ENCODE measurements at regions not wholly inside any gene's neighbourhood (a gene's known extent, or its start where the extent isn't known, plus 50 kb on each side); places are given as distances from the start of the nearest gene placed in this dataset.
"Not testable (repeated sequence)": the region's sequence is repeated elsewhere in the genome, so short reads cannot be mapped to it uniquely, and the experiment has no call there.

DNA sequence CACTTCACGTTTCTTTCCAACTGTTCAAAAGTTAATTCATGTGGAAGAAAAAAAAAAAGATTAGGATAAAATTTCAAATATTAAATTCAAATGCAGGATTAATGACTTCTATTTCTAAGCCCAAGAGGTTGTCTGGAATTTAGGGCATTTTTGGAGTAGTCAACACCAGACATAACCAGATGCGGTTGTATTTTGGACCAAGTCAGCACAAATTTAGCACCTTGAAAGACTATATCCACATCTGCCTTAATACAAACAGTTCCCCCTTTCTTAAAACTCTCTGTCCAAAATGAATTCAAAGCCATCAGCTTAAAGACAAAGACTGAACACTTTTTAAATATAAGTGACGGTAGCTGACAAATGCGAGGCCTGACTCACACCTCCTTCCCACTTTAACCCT is 282.9 kb downstream of the C16orf95 start:
- H3K4me1 Mint-ChIP-seq (ENCODE audit: low read depth): peaks cover 17% of the 10 kb centered on the region
- no peak for TF ChIP-seq CTCF (IDR thresholded peaks at IDR 0.05)
- no peaks in the 10 kb centered on the region for H3K27me3 Mint-ChIP-seq (ENCODE audit: low read depth)
- H3K27ac Mint-ChIP-seq (ENCODE audit: unreplicated experiment): no peak overlapping the region
- H3K4me3 Mint-ChIP-seq (ENCODE audit: unreplicated experiment): no peak overlapping the region
- no peaks in the 10 kb centered on the region for H3K9me3 Mint-ChIP-seq (ENCODE audit: low read depth)
- no peak for DNase-seq (ENCODE audit: low spot score)
- H3K36me3 Mint-ChIP-seq (ENCODE audit: low read depth): no peaks in the 10 kb centered on the region

DNA sequence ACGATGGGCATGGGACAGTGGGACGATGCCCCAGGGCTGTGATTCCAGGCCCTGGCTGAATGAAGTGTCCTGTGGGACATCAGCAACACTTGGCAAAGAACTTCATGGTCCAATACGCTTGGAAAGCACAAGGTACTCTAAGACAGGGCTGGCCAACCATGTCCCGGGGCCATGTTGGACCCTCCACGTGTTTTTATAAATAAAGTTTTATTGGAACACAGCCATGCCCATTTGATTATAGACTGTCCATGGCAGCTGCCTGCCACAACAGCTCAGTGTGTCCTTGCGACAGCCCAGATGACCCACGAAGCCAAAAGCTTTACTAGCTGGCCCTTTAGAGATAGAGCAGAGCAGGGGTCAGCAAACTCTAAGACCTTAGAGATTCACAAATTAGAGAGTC is 282.1 kb downstream of the C16orf95 start:
- Mint-ChIP-seq H3K36me3 (ENCODE audit: low read depth) (no peaks in the 10 kb centered on the region), H3K4me3 (ENCODE audit: unreplicated experiment) (no peak overlapping the region), H3K4me1 (ENCODE audit: low read depth) (peaks cover 17% of the 10 kb centered on the region), H3K27me3 (ENCODE audit: low read depth) (no peaks in the 10 kb centered on the region), H3K27ac (ENCODE audit: unreplicated experiment) (no peak overlapping the region), H3K9me3 (ENCODE audit: low read depth) (no peaks in the 10 kb centered on the region)
- DNase-seq (ENCODE audit: low spot score): no peak
- TF ChIP-seq CTCF (IDR thresholded peaks at IDR 0.05): no peak

DNA sequence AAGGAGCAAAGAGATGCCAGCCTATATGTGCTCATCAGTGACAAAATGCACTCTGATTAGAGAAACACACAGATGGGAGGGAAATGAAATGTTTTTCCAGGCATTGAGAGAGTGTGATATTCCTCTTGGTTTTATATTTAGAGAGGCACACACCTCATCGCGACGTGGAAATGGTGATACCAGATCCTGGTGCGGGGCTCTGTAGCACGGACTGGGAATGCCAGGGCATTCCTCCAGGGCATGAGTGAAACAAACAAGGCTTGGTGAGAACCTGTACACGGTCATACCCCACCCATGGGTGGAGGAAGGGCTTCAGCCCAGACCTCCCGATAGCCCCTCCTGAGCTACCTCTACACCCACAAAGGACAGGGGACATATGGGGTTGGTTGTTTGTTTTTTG is 280.2 kb downstream of the C16orf95 start:
- H3K4me1 Mint-ChIP-seq (ENCODE audit: low read depth): peaks cover 17% of the 10 kb centered on the region
- H3K4me3 Mint-ChIP-seq (ENCODE audit: unreplicated experiment): no peak overlapping the region
- no peak overlapping the region for H3K27ac Mint-ChIP-seq (ENCODE audit: unreplicated experiment)
- no peaks in the 10 kb centered on the region for H3K9me3 Mint-ChIP-seq (ENCODE audit: low read depth)
- H3K36me3 Mint-ChIP-seq (ENCODE audit: low read depth): no peaks in the 10 kb centered on the region
- no peak for DNase-seq (ENCODE audit: low spot score)
- TF ChIP-seq CTCF (IDR thresholded peaks at IDR 0.05): no peak
- no peaks in the 10 kb centered on the region for H3K27me3 Mint-ChIP-seq (ENCODE audit: low read depth)

DNA sequence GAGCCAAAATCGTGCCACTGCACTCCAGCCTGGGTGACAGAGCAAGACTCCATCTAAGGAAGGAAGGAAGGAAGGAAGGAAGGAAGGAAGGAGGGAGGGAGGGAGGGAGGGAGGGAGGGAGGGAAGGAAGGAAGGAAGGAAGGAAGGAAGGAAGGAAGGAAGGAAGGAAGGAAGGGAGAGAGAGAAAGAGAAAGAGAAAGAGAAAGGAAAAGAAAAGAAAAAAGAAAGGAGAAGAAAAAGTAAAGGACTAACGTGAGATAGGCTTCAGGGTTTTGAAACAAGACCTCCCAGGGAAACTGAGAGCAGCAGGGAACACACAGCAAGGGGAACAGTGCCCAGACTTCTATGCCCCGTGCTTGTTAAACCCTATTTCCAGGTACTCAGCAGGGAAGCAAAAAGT is 278.7 kb downstream of the C16orf95 start:
- H3K4me1 Mint-ChIP-seq (ENCODE audit: low read depth): peaks cover 17% of the 10 kb centered on the region
- H3K27me3 Mint-ChIP-seq (ENCODE audit: low read depth); DNase-seq (ENCODE audit: low spot score); H3K9me3 Mint-ChIP-seq (ENCODE audit: low read depth); H3K27ac Mint-ChIP-seq (ENCODE audit: unreplicated experiment); H3K4me3 Mint-ChIP-seq (ENCODE audit: unreplicated experiment); H3K36me3 Mint-ChIP-seq (ENCODE audit: low read depth): not testable (repeated sequence)

GRCh38 chr16:87040169-87041117 is 276.7 kb downstream of the C16orf95 start:
- no peak overlapping the region for H3K4me3 Mint-ChIP-seq (ENCODE audit: unreplicated experiment)
- no peaks in the 10 kb centered on the region for H3K27me3 Mint-ChIP-seq (ENCODE audit: low read depth)
- TF ChIP-seq CTCF (IDR thresholded peaks at IDR 0.05): no peak
- peaks cover 13% of the 10 kb centered on the region for H3K4me1 Mint-ChIP-seq (ENCODE audit: low read depth)
- no peaks in the 10 kb centered on the region for H3K36me3 Mint-ChIP-seq (ENCODE audit: low read depth)
- no peak overlapping the region for H3K27ac Mint-ChIP-seq (ENCODE audit: unreplicated experiment)
- H3K9me3 Mint-ChIP-seq (ENCODE audit: low read depth): no peaks in the 10 kb centered on the region
- no peak for DNase-seq (ENCODE audit: low spot score)

DNA sequence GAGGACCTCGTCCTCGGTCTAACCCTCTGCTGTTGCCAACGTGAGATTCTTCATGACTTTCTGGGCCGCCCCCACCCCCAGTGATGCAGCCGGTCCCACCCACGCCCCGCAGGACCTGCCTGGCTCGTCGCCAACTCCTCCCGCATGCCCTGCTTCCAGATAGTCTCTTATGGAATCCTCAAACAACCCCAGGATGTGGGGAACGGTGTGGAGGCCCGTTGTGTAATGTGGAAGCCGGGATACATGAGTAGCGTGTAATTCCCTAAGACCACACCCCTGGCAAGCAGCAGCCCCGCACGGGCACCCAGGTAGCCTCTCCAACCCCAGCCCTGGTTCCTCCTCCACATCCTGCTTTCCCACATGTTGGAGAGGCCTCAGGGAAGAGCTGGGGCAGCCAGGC is 275.9 kb downstream of the C16orf95 start:
- TF ChIP-seq CTCF (IDR thresholded peaks at IDR 0.05): no peak
- Mint-ChIP-seq H3K36me3 (ENCODE audit: low read depth) (no peaks in the 10 kb centered on the region), H3K4me1 (ENCODE audit: low read depth) (peaks cover 13% of the 10 kb centered on the region), H3K27me3 (ENCODE audit: low read depth) (no peaks in the 10 kb centered on the region), H3K4me3 (ENCODE audit: unreplicated experiment) (no peak overlapping the region), H3K27ac (ENCODE audit: unreplicated experiment) (no peak overlapping the region), H3K9me3 (ENCODE audit: low read depth) (no peaks in the 10 kb centered on the region)
- no peak for DNase-seq (ENCODE audit: low spot score)
